Uterus (tissue), 2 donors: ENCODE measurements at regions not wholly inside any gene's neighbourhood (a gene's known extent, or its start where the extent isn't known, plus 50 kb on each side); places are given as distances from the start of the nearest gene placed in this dataset.

ENCODE experiments used
- POLR2A ChIP-seq, 2 donors: fragments of 450-650 bp; IDR thresholded peaks; one replicate each; pipeline ENCODE4 v1.6.1; 2016; ENCODE audit warnings: antibody characterized with exemption in 2 of 2, mild to moderate bottlenecking in 1 of 2, moderate library complexity in 1 of 2
- TF ChIP-seq, protein P1 (sequence below), 4 experiments: fragments of 200-600 bp in 2 of 4; fragments of 450-650 bp in 2 of 4; sonication (generic) in 2 of 4; IDR thresholded peaks; one replicate each; pipeline ENCODE4 v1.5.1; 2016 to 2019; ENCODE audit warnings: antibody characterized with exemption in 4 of 4, mild to moderate bottlenecking in 2 of 4, moderate library complexity in 1 of 4

DNA sequence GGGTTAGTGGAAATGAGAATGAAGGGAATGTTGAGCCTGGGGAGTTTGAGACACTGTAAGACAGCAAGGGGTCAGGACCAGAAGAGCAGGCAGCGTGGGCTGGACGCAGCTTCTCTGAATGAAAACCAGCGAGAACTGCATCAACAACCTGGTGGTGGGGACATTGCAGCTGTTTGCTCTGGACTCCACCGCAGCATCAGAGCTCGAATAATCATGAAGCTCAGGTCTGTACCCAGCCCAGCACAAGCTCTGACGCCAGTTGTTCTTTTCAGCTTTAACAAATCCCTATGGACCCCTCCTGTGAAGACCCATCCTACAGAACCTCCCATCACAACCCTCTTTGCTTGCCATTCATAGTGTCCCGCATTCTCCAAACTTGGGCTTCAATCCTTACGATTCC is 106.8 kb upstream of the PNPLA4 start:
- TF ChIP-seq, protein P1, sequence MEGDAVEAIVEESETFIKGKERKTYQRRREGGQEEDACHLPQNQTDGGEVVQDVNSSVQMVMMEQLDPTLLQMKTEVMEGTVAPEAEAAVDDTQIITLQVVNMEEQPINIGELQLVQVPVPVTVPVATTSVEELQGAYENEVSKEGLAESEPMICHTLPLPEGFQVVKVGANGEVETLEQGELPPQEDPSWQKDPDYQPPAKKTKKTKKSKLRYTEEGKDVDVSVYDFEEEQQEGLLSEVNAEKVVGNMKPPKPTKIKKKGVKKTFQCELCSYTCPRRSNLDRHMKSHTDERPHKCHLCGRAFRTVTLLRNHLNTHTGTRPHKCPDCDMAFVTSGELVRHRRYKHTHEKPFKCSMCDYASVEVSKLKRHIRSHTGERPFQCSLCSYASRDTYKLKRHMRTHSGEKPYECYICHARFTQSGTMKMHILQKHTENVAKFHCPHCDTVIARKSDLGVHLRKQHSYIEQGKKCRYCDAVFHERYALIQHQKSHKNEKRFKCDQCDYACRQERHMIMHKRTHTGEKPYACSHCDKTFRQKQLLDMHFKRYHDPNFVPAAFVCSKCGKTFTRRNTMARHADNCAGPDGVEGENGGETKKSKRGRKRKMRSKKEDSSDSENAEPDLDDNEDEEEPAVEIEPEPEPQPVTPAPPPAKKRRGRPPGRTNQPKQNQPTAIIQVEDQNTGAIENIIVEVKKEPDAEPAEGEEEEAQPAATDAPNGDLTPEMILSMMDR (IDR thresholded peaks at IDR 0.05) = no peak
- no peak for TF ChIP-seq POLR2A (IDR thresholded peaks at IDR 0.05)
